IMR-90 (cell line): ENCODE measurements at regions not wholly inside any gene's neighbourhood (a gene's known extent, or its start where the extent isn't known, plus 50 kb on each side); places are given as distances from the start of the nearest gene placed in this dataset.

Source experiments
- ATAC-seq: fragments of 200-7000 bp; cut with Tn5 transposase; 2 replicates; pipeline ENCODE4 v1.9.1; 2020; ENCODE audit warnings: low read depth, mild to moderate bottlenecking, moderate library complexity
- BruUV-seq: library from RNA; stranded (reverse); fragments of 400-500 nt; replicated peaks from 2 replicates; lab custom pipeline; 2021; lab: Mats Ljungman, UMichigan
- CTCF ChIA-PET: fragments of 300-600 bp; formaldehyde crosslinking; extraction: SDS; loops from one replicate; lab custom pipeline; 2021; ENCODE audit warnings: antibody characterized with exemption; lab: Yijun Ruan, JAX
- POLR2A ChIA-PET: fragments of 300-600 bp; sonication (Branson Sonifier 250); formaldehyde crosslinking; loops from one replicate; lab custom pipeline; 2022; ENCODE audit warnings: antibody characterized with exemption; ENCODE audit not compliant: unreplicated experiment; lab: Charles Lee
- DNase-seq: peaks from one replicate; pipeline ENCODE4 v3.0.0; 2013
- H2AFZ ChIP-seq: replicated peaks from 2 replicates; pipeline ENCODE3; 2013; ENCODE audit warnings: low read length, mild to moderate bottlenecking; ENCODE audit not compliant: poor library complexity
- H2AK5ac ChIP-seq: 2 replicates; pipeline ENCODE4 v1.6.1; 2013; ENCODE audit warnings: low read depth, low read length, inconsistent platforms
- H2AK9ac ChIP-seq: replicated peaks from 2 replicates; pipeline ENCODE3; 2013; ENCODE audit warnings: mild to moderate bottlenecking, low read depth, low read length, moderate library complexity; ENCODE audit not compliant: poor library complexity
- H2BK120ac ChIP-seq: 2 replicates; pipeline ENCODE4 v1.6.1; 2013; ENCODE audit warnings: low read depth, low read length, inconsistent platforms
- H2BK15ac ChIP-seq: 3 replicates; pipeline ENCODE4 v1.6.1; 2013; ENCODE audit warnings: low read depth, low read length, inconsistent platforms
- H2BK20ac ChIP-seq: 2 replicates; pipeline ENCODE4 v1.6.1; 2013; ENCODE audit warnings: low read depth, mild to moderate bottlenecking, inconsistent platforms, low read length, moderate library complexity
- H2BK5ac ChIP-seq: 2 replicates; pipeline ENCODE4 v1.6.1; 2013; ENCODE audit warnings: mild to moderate bottlenecking, low read depth, low read length, inconsistent platforms; ENCODE audit not compliant: poor library complexity, severe bottlenecking
- H3K14ac ChIP-seq: replicated peaks from 2 replicates; pipeline ENCODE4 v1.6.1; 2013; ENCODE audit warnings: low read depth, low read length, inconsistent platforms
- H3K18ac ChIP-seq: 2 replicates; pipeline ENCODE4 v1.6.1; 2013; ENCODE audit warnings: low read depth, low read length, control low read depth
- H3K23ac ChIP-seq: 2 replicates; pipeline ENCODE4 v1.6.1; 2013; ENCODE audit warnings: low read depth, low read length, inconsistent platforms
- H3K27ac ChIP-seq: 2 replicates; pipeline ENCODE4 v1.5.1; 2013; ENCODE audit warnings: mild to moderate bottlenecking, control low read depth, low read length; ENCODE audit not compliant: insufficient read depth
- H3K27me3 ChIP-seq: 2 replicates; pipeline ENCODE4 v1.6.1; 2013; ENCODE audit warnings: low read length; ENCODE audit not compliant: control insufficient read depth, insufficient read depth
- H3K36me3 ChIP-seq: 2 replicates; pipeline ENCODE4 v1.6.1; 2013; ENCODE audit warnings: low read length, mixed read lengths; ENCODE audit not compliant: control insufficient read depth, insufficient read depth
- H3K4ac ChIP-seq: 2 replicates; pipeline ENCODE4 v1.6.1; 2013; ENCODE audit warnings: low read depth, low read length, inconsistent platforms
- H3K4me1 ChIP-seq: 2 replicates; pipeline ENCODE4 v1.6.1; 2013; ENCODE audit warnings: low read length, mixed read lengths; ENCODE audit not compliant: control insufficient read depth, insufficient read depth
- H3K4me2 ChIP-seq: 2 replicates; pipeline ENCODE4 v1.6.1; 2013; ENCODE audit warnings: low read depth, mild to moderate bottlenecking, control low read depth, low read length, moderate library complexity
- H3K4me3 ChIP-seq: 2 replicates; pipeline ENCODE4 v1.5.1; 2013; ENCODE audit warnings: low read depth, mild to moderate bottlenecking, control low read depth, low read length, moderate library complexity; ENCODE audit not compliant: insufficient read depth
- H3K56ac ChIP-seq: 2 replicates; pipeline ENCODE4 v1.6.1; 2013; ENCODE audit warnings: low read length, inconsistent platforms; ENCODE audit not compliant: insufficient read depth; ENCODE audit errors: extremely low read depth
- H3K79me1 ChIP-seq, 2 experiments: 2 replicates each; pipeline ENCODE4 v1.6.1; 2013; ENCODE audit warnings: low read length in 2 of 2, inconsistent platforms in 1 of 2, low read depth in 1 of 2
- H3K9ac ChIP-seq: 2 replicates; pipeline ENCODE4 v1.6.1; 2013; ENCODE audit warnings: low read depth, low read length, control low read depth
- H3K9me1 ChIP-seq: 2 replicates; pipeline ENCODE4 v1.6.1; 2013; ENCODE audit warnings: low read length, inconsistent platforms; ENCODE audit not compliant: insufficient read depth
- H3K9me3 ChIP-seq: 2 replicates; pipeline ENCODE4 v1.6.1; 2013; ENCODE audit warnings: low read length; ENCODE audit not compliant: control insufficient read depth, insufficient read depth
- H4K20me1 ChIP-seq: 2 replicates; pipeline ENCODE4 v1.6.1; 2013; ENCODE audit warnings: low read length, inconsistent platforms; ENCODE audit not compliant: insufficient read depth
- H4K5ac ChIP-seq: 2 replicates; pipeline ENCODE4 v1.6.1; 2013; ENCODE audit warnings: mild to moderate bottlenecking, low read depth, low read length, control low read depth
- H4K8ac ChIP-seq, 2 experiments: 2 replicates each; pipeline ENCODE4 v1.6.1; 2013; ENCODE audit warnings: low read depth in 2 of 2, low read length in 2 of 2, control low read depth in 1 of 2, inconsistent platforms in 1 of 2
- H4K91ac ChIP-seq: 2 replicates; pipeline ENCODE4 v1.6.1; 2013; ENCODE audit warnings: low read depth, low read length, inconsistent platforms; ENCODE audit not compliant: insufficient read depth
- BHLHE40 ChIP-seq: fragments of 150-350 bp; IDR thresholded peaks from 2 replicates; pipeline ENCODE4 v1.6.1; 2016; ENCODE audit warnings: mild to moderate bottlenecking, low read depth, low read length
- ELK1 ChIP-seq: fragments of 150-350 bp; IDR thresholded peaks from 2 replicates; pipeline ENCODE4 v1.6.1; 2016; ENCODE audit warnings: low read depth, mild to moderate bottlenecking, low read length, moderate library complexity, borderline replicate concordance
- FOS ChIP-seq: fragments of 150-350 bp; IDR thresholded peaks from 2 replicates; pipeline ENCODE4 v1.6.1; 2016; ENCODE audit warnings: low read depth, low read length
- MAFK ChIP-seq: IDR thresholded peaks from 2 replicates; pipeline ENCODE4 v1.6.1; 2012; ENCODE audit warnings: low read depth, low read length, improper control_type of control experiment
- NFE2L2 ChIP-seq: fragments of 150-350 bp; IDR thresholded peaks from 2 replicates; pipeline ENCODE4 v1.6.1; 2016; ENCODE audit warnings: low read depth, mild to moderate bottlenecking, low read length
- RFX5 ChIP-seq: IDR thresholded peaks from 2 replicates; pipeline ENCODE4 v1.8.0; 2012; ENCODE audit warnings: low read depth, mild to moderate bottlenecking, low read length, moderate library complexity
- SMC3 ChIP-seq: fragments of 150-350 bp; IDR thresholded peaks from 2 replicates; pipeline ENCODE4 v1.6.1; 2016; ENCODE audit warnings: low read depth, mild to moderate bottlenecking, antibody characterized with exemption, low read length, moderate library complexity
- USF2 ChIP-seq: fragments of 150-350 bp; IDR thresholded peaks from 2 replicates; pipeline ENCODE4 v1.6.1; 2017; ENCODE audit warnings: mild to moderate bottlenecking, antibody characterized with exemption, low read length, low read depth
- WGBS, 2 experiments: methylation state at CpG; one replicate each; pipeline versions ENCODE4 v1.1.5 to v1.1.7; 2013; ENCODE audit warnings: missing lambda C conversion rate in 2 of 2; ENCODE audit not compliant: insufficient read length in 1 of 2; ENCODE audit errors: extremely low coverage in 2 of 2; 5-methylcytosine and 5-hydroxymethylcytosine counted together
- dilution Hi-C: fragments of 300-500 bp; cut with HindIII; formaldehyde crosslinking; loops from one replicate; pipeline ENCODE4 v1.14.3; 2018; ENCODE audit warnings: low sequenced_read_pairs; ENCODE audit not compliant: unreplicated experiment
- in situ Hi-C: fragments of 300-500 bp; cut with MboI; formaldehyde crosslinking; loops from 3 replicates; pipeline ENCODE4 v1.14.3; 2019; ENCODE audit warnings: low sequenced_read_pairs, inconsistent platforms, mixed read lengths
- intact Hi-C: fragments of 100-400 bp; cut with micrococcal nuclease; formaldehyde crosslinking; loops from 2 replicates; pipeline ENCODE4 v1.10.0; 2022

DNA sequence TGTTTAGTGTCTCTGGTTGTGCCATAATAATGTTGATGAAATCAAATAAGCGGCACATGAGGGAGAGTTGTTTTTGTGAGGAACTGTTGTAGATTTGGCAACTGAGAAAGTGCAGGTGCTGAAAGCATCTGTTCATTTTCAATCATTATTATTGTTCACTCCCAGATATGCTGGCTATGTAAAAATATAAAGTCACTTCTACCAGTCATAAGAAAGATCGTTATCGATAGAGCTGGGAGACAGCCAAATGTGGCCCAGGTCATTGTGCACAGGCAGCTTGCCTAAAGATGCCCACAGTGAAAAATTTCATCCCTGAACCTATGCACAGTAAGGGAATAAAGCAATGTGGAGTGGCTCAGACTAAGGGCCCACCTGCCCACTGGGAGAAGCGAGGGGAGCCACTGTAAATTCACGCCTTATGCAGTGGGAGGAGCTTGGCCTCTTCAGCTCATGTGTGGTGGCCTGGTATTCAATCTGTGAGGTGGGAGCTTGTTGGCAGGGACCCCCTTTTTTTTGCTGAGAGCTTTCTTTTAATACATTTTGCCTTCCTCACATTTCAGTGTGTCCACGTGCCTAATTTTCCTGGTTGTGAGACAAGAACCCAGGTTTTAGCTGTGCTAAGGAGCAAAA lies 1490.8 kb upstream of the TMEM132C start:
- CTCF ChIA-PET = no interaction called here
- no peak overlapping the region for H4K91ac ChIP-seq

More for the DNA sequence above, 1490.8 kb upstream of the TMEM132C start:
- no peak overlapping the region for H2AFZ ChIP-seq
- dilution Hi-C loops (no loop called here), in situ Hi-C loops (no loop called here), intact Hi-C loops (no loop called here)
- no peak overlapping the region for H4K8ac ChIP-seq
- TF ChIP-seq SMC3 = no peak
- TF ChIP-seq MAFK = no peak
- no peak for TF ChIP-seq BHLHE40
- TF ChIP-seq RFX5 = no peak
- TF ChIP-seq ELK1 = no peak
- TF ChIP-seq NFE2L2 = no peak
- no peak for TF ChIP-seq FOS
- TF ChIP-seq USF2 = no peak
- no TSS peak for BruUV-seq
- no peak overlapping the region for H3K4me3 ChIP-seq
- no peak overlapping the region for H3K56ac ChIP-seq
- no peak overlapping the region for H3K4ac ChIP-seq
- H3K4me1 ChIP-seq = no peaks in the 10 kb centered on the region
- ATAC-seq (no peak), DNase-seq (no peak)
- H4K20me1 ChIP-seq = no peaks in the 10 kb centered on the region
- H3K79me1 ChIP-seq = no peaks in the 10 kb centered on the region
- no peak overlapping the region for H3K14ac ChIP-seq
- no peaks in the 10 kb centered on the region for H3K27me3 ChIP-seq
- no peaks in the 10 kb centered on the region for H3K36me3 ChIP-seq
- no peak overlapping the region for H2AK9ac ChIP-seq
- POLR2A ChIA-PET = no interaction called here
- H2AK5ac ChIP-seq = no peak overlapping the region
- no peak overlapping the region for H3K9ac ChIP-seq
- no peak overlapping the region for H4K5ac ChIP-seq
- H3K27ac ChIP-seq = no peak overlapping the region
- no peak overlapping the region for H3K18ac ChIP-seq
- H2BK5ac ChIP-seq = no peak overlapping the region
- H3K9me1 ChIP-seq = no peaks in the 10 kb centered on the region
- H3K4me2 ChIP-seq = no peak overlapping the region
- H3K9me3 ChIP-seq = peaks cover 5% of the 10 kb centered on the region
- H2BK20ac ChIP-seq = no peak overlapping the region
- H3K23ac ChIP-seq = no peak overlapping the region
- H2BK120ac ChIP-seq = no peak overlapping the region
- no CpG with 5 or more reads among the region's 6 CpGs for WGBS, 2 experiments
- no peak overlapping the region for H2BK15ac ChIP-seq
